GM12878 (cell line): ENCODE measurements at regions not wholly inside any gene's neighbourhood (a gene's known extent, or its start where the extent isn't known, plus 50 kb on each side); places are given as distances from the start of the nearest gene placed in this dataset.

Experiments used
- ATAC-seq: fragments of 200-7000 bp; cut with Tn5 transposase; 3 replicates; pipeline ENCODE4 v1.9.1; 2020; ENCODE audit warnings: mild to moderate bottlenecking, moderate library complexity
- BruUV-seq: library from RNA; stranded (reverse); fragments of 400-500 nt; replicated peaks from 2 replicates; lab custom pipeline; 2021; lab: Mats Ljungman, UMichigan
- CTCF ChIA-PET: fragments of 300-600 bp; sonication (Branson Sonifier 250); formaldehyde crosslinking; extraction: SDS; loops from one replicate; lab custom pipeline; 2021; ENCODE audit warnings: inconsistent platforms; lab: Yijun Ruan, JAX
- POLR2A ChIA-PET: fragments of 350-600 bp; formaldehyde crosslinking; extraction: SDS; loops from one replicate; lab custom pipeline; 2021; ENCODE audit warnings: inconsistent platforms; lab: Charles Lee
- RAD21 ChIA-PET: fragments of 300-600 bp; sonication (Branson Sonifier 250); formaldehyde crosslinking; loops from one replicate; lab custom pipeline; 2023; ENCODE audit warnings: antibody characterized with exemption; ENCODE audit not compliant: unreplicated experiment; lab: Charles Lee
- SMC1A ChIA-PET: fragments of 300-600 bp; sonication (Branson Sonifier 250); formaldehyde crosslinking; loops from one replicate; lab custom pipeline; 2023; ENCODE audit not compliant: unreplicated experiment, uncharacterized antibody; lab: Charles Lee
- DNase-seq: peaks from one replicate; pipeline ENCODE4 v3.0.0-alpha.2; 2011; ENCODE audit warnings: low read depth, low spot score
- FAIRE-seq: peaks from 3 replicates; lab custom pipeline; 2011; peaks lifted over from hg19 to GRCh38; lab: Jason Lieb, UNC
- H2AFZ ChIP-seq: 2 replicates; pipeline ENCODE4 v1.6.0; 2011; ENCODE audit warnings: low read depth, low read length, control low read depth; ENCODE audit not compliant: control insufficient read depth
- H3K27ac ChIP-seq: 2 replicates; pipeline ENCODE4 v1.5.1; 2011; ENCODE audit warnings: control low read depth; ENCODE audit not compliant: control insufficient read depth, insufficient read depth
- H3K27me3 ChIP-seq, 2 experiments: replicated peaks in 1 of 2; 2 replicates each; pipeline versions ENCODE4 v1.6.0 to v1.6.1; 2011; ENCODE audit warnings: low read length in 1 of 2; ENCODE audit not compliant: control insufficient read depth in 2 of 2, insufficient read depth in 2 of 2
- H3K36me3 ChIP-seq, 2 experiments: 2 replicates each; pipeline ENCODE4 v1.5.1; 2011; ENCODE audit warnings: low read length in 1 of 2; ENCODE audit not compliant: control insufficient read depth in 2 of 2, insufficient read depth in 2 of 2
- H3K4me1 ChIP-seq: 2 replicates; pipeline ENCODE4 v1.6.1; 2011; ENCODE audit warnings: mild to moderate bottlenecking, low read length, moderate library complexity, mixed read lengths; ENCODE audit not compliant: control insufficient read depth, insufficient read depth
- H3K4me2 ChIP-seq: 2 replicates; pipeline ENCODE4 v1.6.0; 2011; ENCODE audit warnings: control low read depth; ENCODE audit not compliant: control insufficient read depth, insufficient read depth
- H3K4me3 ChIP-seq: fragments of 200-600 bp; sonication (generic); 2 replicates; pipeline ENCODE4 v1.5.1; 2016
- H3K79me2 ChIP-seq: 2 replicates; pipeline ENCODE4 v1.6.0; 2011; ENCODE audit warnings: low read length; ENCODE audit not compliant: control insufficient read depth, insufficient read depth
- H3K9ac ChIP-seq: 2 replicates; pipeline ENCODE4 v1.8.0; 2011; ENCODE audit warnings: low read length, control low read depth, mixed read lengths; ENCODE audit not compliant: control insufficient read depth, insufficient read depth
- H3K9me3 ChIP-seq: replicated peaks from 3 replicates; pipeline ENCODE4 v1.5.1; 2011; ENCODE audit warnings: mild to moderate bottlenecking, low read length; ENCODE audit not compliant: control insufficient read depth, insufficient read depth
- H4K20me1 ChIP-seq: 2 replicates; pipeline ENCODE4 v1.6.0; 2011; ENCODE audit not compliant: control insufficient read depth, insufficient read depth
- CHD4 ChIP-seq: fragments of 200-600 bp; sonication (generic); IDR thresholded peaks from 2 replicates; pipeline ENCODE4 v1.6.1; 2016; ENCODE audit warnings: mild to moderate bottlenecking
- CREB1 ChIP-seq: IDR thresholded peaks from 2 replicates; pipeline ENCODE4 v1.6.1; 2012; ENCODE audit warnings: low read depth, mild to moderate bottlenecking, inconsistent platforms
- GATAD2B ChIP-seq: fragments of 450-650 bp; conservative IDR thresholded peaks from 2 replicates; pipeline ENCODE4 v1.6.1; 2017; ENCODE audit warnings: low read depth, mild to moderate bottlenecking, moderate library complexity
- MEF2B ChIP-seq: fragments of 450-650 bp; IDR thresholded peaks from 2 replicates; pipeline ENCODE4 v1.6.1; 2018; ENCODE audit warnings: mild to moderate bottlenecking, moderate library complexity; ENCODE audit not compliant: partially characterized antibody, poor library complexity, severe bottlenecking
- NR2F1 ChIP-seq: fragments of 450-650 bp; conservative IDR thresholded peaks from 2 replicates; pipeline ENCODE4 v1.6.1; 2017; ENCODE audit warnings: mild to moderate bottlenecking
- RCOR1 ChIP-seq: conservative IDR thresholded peaks from 2 replicates; pipeline ENCODE4 v1.6.1; 2012; ENCODE audit warnings: low read depth, low read length, improper control_type of control experiment
- RUNX3 ChIP-seq: IDR thresholded peaks from 2 replicates; pipeline ENCODE4 v1.6.1; 2012; ENCODE audit warnings: low read length, inconsistent platforms
- SREBF2 ChIP-seq: IDR thresholded peaks from 2 replicates; pipeline ENCODE4 v1.6.1; 2012; ENCODE audit warnings: mild to moderate bottlenecking, low read length
- WGBS: methylation state at CpG from one replicate; pipeline ENCODE4 v1.1.6; 2016; ENCODE audit warnings: low lambda C conversion rate; ENCODE audit not compliant: insufficient replicate concordance, insufficient coverage; ENCODE audit errors: missing lambda C conversion rate; 5-methylcytosine and 5-hydroxymethylcytosine counted together
- in situ Hi-C: fragments of 300-500 bp; cut with MboI; formaldehyde crosslinking; loops from 9 replicates; pipeline ENCODE4 v1.14.3; 2018; ENCODE audit warnings: mixed read lengths
- intact Hi-C: fragments of 100-400 bp; cut with micrococcal nuclease; formaldehyde crosslinking; loops from one replicate; pipeline ENCODE4 v1.14.2; 2022; ENCODE audit not compliant: unreplicated experiment
- TF ChIP-seq, protein P1 (sequence below): fragments of 450-650 bp; IDR thresholded peaks from 2 replicates; pipeline ENCODE4 v1.6.1; 2018; ENCODE audit warnings: borderline replicate concordance, mild to moderate bottlenecking; ENCODE audit not compliant: partially characterized antibody

DNA sequence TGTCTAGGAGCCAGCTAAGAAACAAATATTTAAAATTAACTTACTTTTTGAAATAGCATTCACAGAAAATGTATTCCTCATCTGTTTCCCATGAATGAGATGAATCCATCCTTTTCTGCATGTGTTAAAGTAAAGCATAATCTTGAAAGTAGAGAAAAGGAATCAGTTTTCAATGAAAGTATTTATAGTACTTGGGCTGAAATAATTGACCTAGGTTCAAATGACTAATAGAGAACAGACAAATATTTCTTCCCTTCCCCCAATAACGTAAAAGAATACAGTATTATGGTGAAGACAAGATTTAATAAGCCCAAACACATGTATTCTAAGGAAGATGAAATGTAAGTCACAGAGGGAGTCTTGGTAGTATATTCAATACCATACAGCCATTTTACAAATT lies 403.5 kb downstream of the ZNF608 start:
- H3K4me1 ChIP-seq = no peaks in the 10 kb centered on the region
- FAIRE-seq (no peak), DNase-seq (no peak), ATAC-seq (no peak)
- ChIA-PET POLR2A (no interaction called here), SMC1A (no interaction called here), CTCF (no interaction called here), RAD21 (no interaction called here)
- no peak overlapping the region for H3K27ac ChIP-seq
- H2AFZ ChIP-seq = no peak overlapping the region
- H3K27me3 ChIP-seq = no peaks in the 10 kb centered on the region
- no peaks in the 10 kb centered on the region for H4K20me1 ChIP-seq
- no peak for TF ChIP-seq RUNX3
- TF ChIP-seq CHD4 = no peak
- no peak for TF ChIP-seq RCOR1
- TF ChIP-seq, protein P1, sequence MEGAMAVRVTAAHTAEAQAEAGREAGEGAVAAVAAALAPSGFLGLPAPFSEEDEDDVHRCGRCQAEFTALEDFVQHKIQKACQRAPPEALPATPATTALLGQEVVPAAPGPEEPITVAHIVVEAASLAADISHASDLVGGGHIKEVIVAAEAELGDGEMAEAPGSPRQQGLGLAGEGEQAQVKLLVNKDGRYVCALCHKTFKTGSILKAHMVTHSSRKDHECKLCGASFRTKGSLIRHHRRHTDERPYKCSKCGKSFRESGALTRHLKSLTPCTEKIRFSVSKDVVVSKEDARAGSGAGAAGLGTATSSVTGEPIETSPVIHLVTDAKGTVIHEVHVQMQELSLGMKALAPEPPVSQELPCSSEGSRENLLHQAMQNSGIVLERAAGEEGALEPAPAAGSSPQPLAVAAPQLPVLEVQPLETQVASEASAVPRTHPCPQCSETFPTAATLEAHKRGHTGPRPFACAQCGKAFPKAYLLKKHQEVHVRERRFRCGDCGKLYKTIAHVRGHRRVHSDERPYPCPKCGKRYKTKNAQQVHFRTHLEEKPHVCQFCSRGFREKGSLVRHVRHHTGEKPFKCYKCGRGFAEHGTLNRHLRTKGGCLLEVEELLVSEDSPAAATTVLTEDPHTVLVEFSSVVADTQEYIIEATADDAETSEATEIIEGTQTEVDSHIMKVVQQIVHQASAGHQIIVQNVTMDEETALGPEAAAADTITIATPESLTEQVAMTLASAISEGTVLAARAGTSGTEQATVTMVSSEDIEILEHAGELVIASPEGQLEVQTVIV = no peak
- TF ChIP-seq GATAD2B = no peak
- TF ChIP-seq SREBF2 = no peak
- TF ChIP-seq MEF2B = no peak
- no peak for TF ChIP-seq NR2F1
- TF ChIP-seq CREB1 = no peak
- H3K79me2 ChIP-seq = no peaks in the 10 kb centered on the region
- in situ Hi-C loops = no loop called here
- H3K4me3 ChIP-seq = no peak overlapping the region
- BruUV-seq = no TSS peak
- no peak overlapping the region for H3K4me2 ChIP-seq
- no peaks in the 10 kb centered on the region for H3K9me3 ChIP-seq
- intact Hi-C loops = no loop called here
- H3K9ac ChIP-seq = no peak overlapping the region
- no peaks in the 10 kb centered on the region for H3K36me3 ChIP-seq
- WGBS = 0% methylated on average over 1 of the region's 1 CpG
